WTC11 (cell line): ENCODE measurements at regions not wholly inside any gene's neighbourhood (a gene's known extent, or its start where the extent isn't known, plus 50 kb on each side); places are given as distances from the start of the nearest gene placed in this dataset.

Experiments used
- ATAC-seq: fragments of 200-7000 bp; cut with Tn5 transposase; 2 replicates; pipeline ENCODE4 v1.10.0; 2021; ENCODE audit warnings: mild to moderate bottlenecking, moderate library complexity
- CTCF ChIA-PET: fragments of 300-600 bp; sonication (Branson Sonifier 250); formaldehyde crosslinking; loops from one replicate; lab custom pipeline; 2021; ENCODE audit warnings: antibody characterized with exemption; lab: Charles Lee
- POLR2A ChIA-PET: fragments of 350-600 bp; sonication (Branson Sonifier 250); formaldehyde crosslinking; loops from one replicate; lab custom pipeline; 2021; ENCODE audit warnings: antibody characterized with exemption; lab: Charles Lee
- DNase-seq: peaks from one replicate; pipeline ENCODE4 v3.0.0; 2021; ENCODE audit warnings: low spot score
- H3K27ac Mint-ChIP-seq: 2 replicates; pipeline ENCODE4 v1.8.0; 2021; ENCODE audit warnings: mixed read lengths
- H3K27me3 Mint-ChIP-seq: 2 replicates; pipeline ENCODE4 v1.8.0; 2021; ENCODE audit warnings: low read depth, mild to moderate bottlenecking, moderate library complexity, mixed read lengths
- H3K36me3 Mint-ChIP-seq: 2 replicates; pipeline ENCODE4 v1.8.0; 2021; ENCODE audit warnings: mixed read lengths
- H3K4me1 Mint-ChIP-seq: 2 replicates; pipeline ENCODE4 v1.8.0; 2022; ENCODE audit warnings: mixed read lengths
- H3K4me3 Mint-ChIP-seq: 2 replicates; pipeline ENCODE4 v1.8.0; 2021; ENCODE audit warnings: mild to moderate bottlenecking, moderate library complexity, mixed read lengths
- H3K9me3 Mint-ChIP-seq: 2 replicates; pipeline ENCODE4 v1.8.0; 2021; ENCODE audit warnings: mixed read lengths
- ATF3 ChIP-seq: sonication (generic); formaldehyde crosslinking; conservative IDR thresholded peaks from 2 replicates; pipeline ENCODE4 v1.8.1; 2022; ENCODE audit warnings: mild to moderate bottlenecking, missing genetic modification reagents
- ATF6 ChIP-seq: sonication (generic); formaldehyde crosslinking; IDR thresholded peaks from 2 replicates; pipeline ENCODE4 v1.8.1; 2023; ENCODE audit warnings: mild to moderate bottlenecking, missing genetic modification reagents
- CREM ChIP-seq: sonication (generic); formaldehyde crosslinking; IDR thresholded peaks from 2 replicates; pipeline ENCODE4 v1.8.1; 2022; ENCODE audit warnings: mild to moderate bottlenecking, missing genetic modification reagents, moderate library complexity
- E2F1 ChIP-seq: sonication (generic); formaldehyde crosslinking; IDR thresholded peaks from 2 replicates; pipeline ENCODE4 v1.8.0; 2022; ENCODE audit warnings: mild to moderate bottlenecking, missing genetic modification reagents
- E2F4 ChIP-seq: sonication (generic); formaldehyde crosslinking; IDR thresholded peaks from 2 replicates; pipeline ENCODE4 v1.8.1; 2022; ENCODE audit warnings: low read depth, mild to moderate bottlenecking, moderate library complexity, missing genetic modification reagents, borderline replicate concordance
- JUN ChIP-seq: sonication (generic); formaldehyde crosslinking; IDR thresholded peaks from 2 replicates; pipeline ENCODE4 v1.8.0; 2023; ENCODE audit warnings: mild to moderate bottlenecking, missing genetic modification reagents
- MLX ChIP-seq: sonication (generic); formaldehyde crosslinking; IDR thresholded peaks from 2 replicates; pipeline ENCODE4 v1.8.1; 2023; ENCODE audit warnings: mild to moderate bottlenecking, missing genetic modification reagents, moderate library complexity
- NFATC4 ChIP-seq: fragments of 250-450 bp; sonication (Bioruptor Pico); IDR thresholded peaks from 2 replicates; pipeline ENCODE4 v1.9.0; 2021; ENCODE audit warnings: mild to moderate bottlenecking
- RELA ChIP-seq: sonication (generic); formaldehyde crosslinking; IDR thresholded peaks from 2 replicates; pipeline ENCODE4 v1.8.1; 2022; ENCODE audit warnings: missing genetic modification reagents, mild to moderate bottlenecking, borderline replicate concordance
- TEAD1 ChIP-seq: sonication (generic); formaldehyde crosslinking; IDR thresholded peaks from 2 replicates; pipeline ENCODE4 v1.8.0; 2022; ENCODE audit warnings: mild to moderate bottlenecking, missing genetic modification reagents
- TEAD4 ChIP-seq: sonication (generic); formaldehyde crosslinking; IDR thresholded peaks from 2 replicates; pipeline ENCODE4 v1.8.0; 2022; ENCODE audit warnings: mild to moderate bottlenecking, missing genetic modification reagents
- USF1 ChIP-seq: sonication (generic); formaldehyde crosslinking; IDR thresholded peaks from 2 replicates; pipeline ENCODE4 v1.8.0; 2022; ENCODE audit warnings: mild to moderate bottlenecking, missing genetic modification reagents
- USF2 ChIP-seq: sonication (generic); formaldehyde crosslinking; IDR thresholded peaks from 2 replicates; pipeline ENCODE4 v1.8.1; 2023; ENCODE audit warnings: mild to moderate bottlenecking, missing genetic modification reagents, moderate library complexity
- ZNF138 ChIP-seq: sonication (generic); formaldehyde crosslinking; conservative IDR thresholded peaks from 2 replicates; pipeline ENCODE4 v1.8.1; 2022; ENCODE audit warnings: mild to moderate bottlenecking, moderate library complexity, missing genetic modification reagents
- ZNF232 ChIP-seq: sonication (generic); formaldehyde crosslinking; IDR thresholded peaks from 2 replicates; pipeline ENCODE4 v1.8.0; 2022; ENCODE audit warnings: mild to moderate bottlenecking, missing genetic modification reagents

GRCh38 chr3:64303401-64303800 lies 78.1 kb upstream of the PRICKLE2 start:
- no peak for ATAC-seq
- Mint-ChIP-seq H3K9me3 (peaks cover 8% of the 10 kb centered on the region), H3K27me3 (no peaks in the 10 kb centered on the region), H3K4me3 (no peak overlapping the region), H3K4me1 (no peaks in the 10 kb centered on the region), H3K36me3 (no peaks in the 10 kb centered on the region; the same call in none of the 2 replicates), H3K27ac (no peak overlapping the region; the same call in 1 of the 2 replicates)
- no peak for TF ChIP-seq E2F4 (CRISPR knock-in tag)
- no peak for TF ChIP-seq ZNF138 (CRISPR knock-in tag)
- no peak for TF ChIP-seq TEAD1
- no peak for TF ChIP-seq E2F1 (CRISPR knock-in tag)
- TF ChIP-seq MLX (CRISPR knock-in tag): no peak
- no peak for TF ChIP-seq ATF6 (CRISPR knock-in tag)
- no peak for TF ChIP-seq JUN (CRISPR knock-in tag)
- DNase-seq: no peak
- ChIA-PET POLR2A (no interaction called here), CTCF (no interaction called here)

- TF ChIP-seq RELA (CRISPR knock-in tag) (no peak), TEAD4 (no peak), NFATC4 (CRISPR knock-in tag) (no peak), CREM (CRISPR knock-in tag) (no peak), USF2 (CRISPR knock-in tag) (no peak), ATF3 (CRISPR knock-in tag) (no peak), USF1 (CRISPR knock-in tag) (no peak), ZNF232 (CRISPR knock-in tag) (no peak)
- Mint-ChIP-seq H3K9me3 (peaks cover 26% of the 10 kb centered on the region), H3K36me3 (peaks cover 16% of the 10 kb centered on the region), H3K27ac (no peak overlapping the region), H3K4me1 (no peaks in the 10 kb centered on the region), H3K4me3 (no peak overlapping the region), H3K27me3 (peaks cover 3% of the 10 kb centered on the region; the same call in 1 of the 2 replicates)
- CTCF ChIA-PET: interaction anchor here (0.6 to 1.0 kb wide), 2 partner anchors 52 to 162 kb away, joined by 3 read pairs; no protein-coding TSS in a partner anchor
- DNase-seq: no peak
- POLR2A ChIA-PET: no interaction called here
- no peak for ATAC-seq
Measured at GRCh38 chr3:64301476-64301875, 76.2 kb upstream of the PRICKLE2 start.
